GM20000 (cell line): ENCODE measurements at regions not wholly inside any gene's neighbourhood (a gene's known extent, or its start where the extent isn't known, plus 50 kb on each side); places are given as distances from the start of the nearest gene placed in this dataset.

Experiments
- DNase-seq: peaks from one replicate; pipeline ENCODE4 v3.0.0; 2012; ENCODE audit warnings: low spot score
- TF ChIP-seq, protein P1 (sequence below): IDR thresholded peaks from 2 replicates; pipeline ENCODE4 v1.5.1; 2012; ENCODE audit warnings: mild to moderate bottlenecking, control low read depth; ENCODE audit errors: extremely low read depth, missing control alignments

- no peak for DNase-seq
- TF ChIP-seq, protein P1, sequence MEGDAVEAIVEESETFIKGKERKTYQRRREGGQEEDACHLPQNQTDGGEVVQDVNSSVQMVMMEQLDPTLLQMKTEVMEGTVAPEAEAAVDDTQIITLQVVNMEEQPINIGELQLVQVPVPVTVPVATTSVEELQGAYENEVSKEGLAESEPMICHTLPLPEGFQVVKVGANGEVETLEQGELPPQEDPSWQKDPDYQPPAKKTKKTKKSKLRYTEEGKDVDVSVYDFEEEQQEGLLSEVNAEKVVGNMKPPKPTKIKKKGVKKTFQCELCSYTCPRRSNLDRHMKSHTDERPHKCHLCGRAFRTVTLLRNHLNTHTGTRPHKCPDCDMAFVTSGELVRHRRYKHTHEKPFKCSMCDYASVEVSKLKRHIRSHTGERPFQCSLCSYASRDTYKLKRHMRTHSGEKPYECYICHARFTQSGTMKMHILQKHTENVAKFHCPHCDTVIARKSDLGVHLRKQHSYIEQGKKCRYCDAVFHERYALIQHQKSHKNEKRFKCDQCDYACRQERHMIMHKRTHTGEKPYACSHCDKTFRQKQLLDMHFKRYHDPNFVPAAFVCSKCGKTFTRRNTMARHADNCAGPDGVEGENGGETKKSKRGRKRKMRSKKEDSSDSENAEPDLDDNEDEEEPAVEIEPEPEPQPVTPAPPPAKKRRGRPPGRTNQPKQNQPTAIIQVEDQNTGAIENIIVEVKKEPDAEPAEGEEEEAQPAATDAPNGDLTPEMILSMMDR, result no peak
Measured at GRCh38 chr10:31705136-31705535, 223.5 kb downstream of the ARHGAP12 start.

GRCh38 chr10:31704195-31704594 is 224.4 kb downstream of the ARHGAP12 start:
- DNase-seq, result no peak
- TF ChIP-seq, protein P1, result no peak

GRCh38 chr10:31702954-31703353 is 225.7 kb downstream of the ARHGAP12 start:
- no peak for DNase-seq
- TF ChIP-seq, protein P1, result no peak

- TF ChIP-seq, protein P1, result no peak
- DNase-seq, result no peak
Measured at GRCh38 chr10:31702005-31702404, 226.6 kb downstream of the ARHGAP12 start.

DNA sequence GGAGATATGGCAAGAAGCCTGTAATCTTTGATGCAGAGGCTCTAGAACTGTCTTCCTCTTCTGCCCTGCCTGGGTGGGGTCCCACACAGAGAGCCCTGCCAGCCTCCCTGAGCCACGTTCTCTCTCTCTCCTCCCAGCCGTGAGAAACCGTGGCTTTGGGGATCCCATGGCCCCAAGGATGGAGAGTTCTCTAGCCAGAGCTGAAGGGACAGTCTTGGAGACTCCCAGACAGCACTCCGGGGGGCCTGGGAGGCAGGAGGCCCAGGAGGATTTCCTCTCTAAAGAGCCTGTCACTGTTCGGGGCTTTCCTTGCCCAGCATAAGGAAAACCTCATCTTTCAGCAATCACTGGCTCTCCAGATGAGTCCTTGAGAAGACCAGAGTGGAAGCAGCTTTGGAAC is 227.1 kb downstream of the ARHGAP12 start:
- no peak for DNase-seq
- TF ChIP-seq, protein P1, result no peak

DNA sequence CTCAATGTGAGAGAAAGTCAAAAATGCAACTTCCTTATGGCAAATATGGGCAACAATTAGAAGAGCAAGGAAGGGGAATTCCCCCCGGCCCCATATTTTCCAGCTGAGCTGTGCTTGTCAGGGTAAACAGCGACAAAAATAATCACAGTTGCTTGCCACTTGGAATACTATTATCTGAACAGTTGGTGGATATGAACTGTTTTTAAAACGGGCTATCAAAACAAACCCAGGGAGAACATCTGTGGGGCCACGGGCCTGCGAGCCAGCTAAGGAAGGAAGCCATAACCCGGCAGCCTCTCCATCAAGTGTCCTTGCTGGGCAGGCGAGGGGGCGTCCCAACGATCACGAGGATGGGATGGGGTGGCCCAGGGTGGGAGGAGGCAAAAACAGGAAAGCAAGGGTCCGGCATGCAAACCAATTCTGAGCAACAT is 228.4 kb downstream of the ARHGAP12 start:
- TF ChIP-seq, protein P1, result no peak
- DNase-seq, result no peak

- TF ChIP-seq, protein P1, result no peak
- DNase-seq, result no peak
Measured at GRCh38 chr10:31698181-31698830, 230.3 kb downstream of the ARHGAP12 start.
